DND-41 (cell line): ENCODE measurements at regions not wholly inside any gene's neighbourhood (a gene's known extent, or its start where the extent isn't known, plus 50 kb on each side); places are given as distances from the start of the nearest gene placed in this dataset.
"Not testable (repeated sequence)": the region's sequence is repeated elsewhere in the genome, so short reads cannot be mapped to it uniquely, and the experiment has no call there.

Experiments used
- CTCF ChIP-seq: IDR thresholded peaks from 2 replicates; pipeline ENCODE4 v1.5.1; 2012; ENCODE audit warnings: borderline replicate concordance, low read length, moderate library complexity, mild to moderate bottlenecking; ENCODE audit not compliant: poor library complexity, severe bottlenecking; ENCODE audit errors: extremely low read depth
- EZH2 ChIP-seq: IDR thresholded peaks from 3 replicates; pipeline ENCODE4 v1.6.1; 2012; ENCODE audit warnings: borderline replicate concordance, low read depth, mild to moderate bottlenecking, moderate library complexity, low read length, inconsistent platforms; ENCODE audit not compliant: severe bottlenecking

- TF ChIP-seq CTCF, EZH2: not testable (repeated sequence)
These were observed 434.3 kb downstream of the BUD13 start for GRCh38 chr11:116338500-116338899.
